Activated B cell treated with CpG ODN at 0.5 μM for 24 hours (primary cell): ENCODE measurements at regions not wholly inside any gene's neighbourhood (a gene's known extent, or its start where the extent isn't known, plus 50 kb on each side); places are given as distances from the start of the nearest gene placed in this dataset.

Source experiments
- ATAC-seq: fragments of 200-7000 bp; cut with Tn5 transposase; one replicate; pipeline ENCODE4 v1.10.0; 2021; ENCODE audit warnings: low read depth, mild to moderate bottlenecking, moderate library complexity
- CTCF ChIA-PET: fragments of 350-600 bp; sonication (Branson Sonifier 250); formaldehyde crosslinking; loops from one replicate; lab custom pipeline; 2021; ENCODE audit warnings: antibody characterized with exemption; lab: Charles Lee
- POLR2A ChIA-PET: fragments of 350-600 bp; sonication (Branson Sonifier 250); formaldehyde crosslinking; loops from one replicate; lab custom pipeline; 2021; ENCODE audit warnings: antibody characterized with exemption; lab: Charles Lee
- DNase-seq: peaks from one replicate; pipeline ENCODE4 v3.0.0; 2022
- H3K27ac Mint-ChIP-seq: one replicate; pipeline ENCODE4 v1.8.0; 2020; ENCODE audit warnings: mixed read lengths
- H3K27me3 Mint-ChIP-seq: one replicate; pipeline ENCODE4 v1.8.0; 2021; ENCODE audit warnings: mixed read lengths
- H3K36me3 Mint-ChIP-seq: one replicate; pipeline ENCODE4 v1.8.0; 2021; ENCODE audit warnings: low read depth, mixed read lengths
- H3K4me1 Mint-ChIP-seq: one replicate; pipeline ENCODE4 v1.8.0; 2021; ENCODE audit warnings: mixed read lengths
- H3K4me3 Mint-ChIP-seq: one replicate; pipeline ENCODE4 v1.8.0; 2020; ENCODE audit warnings: mild to moderate bottlenecking, mixed read lengths
- H3K9me3 Mint-ChIP-seq: one replicate; pipeline ENCODE4 v1.8.0; 2020; ENCODE audit warnings: mixed read lengths
- intact Hi-C: fragments of 100-400 bp; cut with micrococcal nuclease; formaldehyde crosslinking; loops from one replicate; pipeline ENCODE4 v1.15.1; 2024
- TF ChIP-seq, protein P1 (sequence below): fragments of 200-600 bp; IDR thresholded peaks from one replicate; pipeline ENCODE4 v1.8.0; 2022; ENCODE audit warnings: antibody characterized with exemption, mild to moderate bottlenecking

DNA sequence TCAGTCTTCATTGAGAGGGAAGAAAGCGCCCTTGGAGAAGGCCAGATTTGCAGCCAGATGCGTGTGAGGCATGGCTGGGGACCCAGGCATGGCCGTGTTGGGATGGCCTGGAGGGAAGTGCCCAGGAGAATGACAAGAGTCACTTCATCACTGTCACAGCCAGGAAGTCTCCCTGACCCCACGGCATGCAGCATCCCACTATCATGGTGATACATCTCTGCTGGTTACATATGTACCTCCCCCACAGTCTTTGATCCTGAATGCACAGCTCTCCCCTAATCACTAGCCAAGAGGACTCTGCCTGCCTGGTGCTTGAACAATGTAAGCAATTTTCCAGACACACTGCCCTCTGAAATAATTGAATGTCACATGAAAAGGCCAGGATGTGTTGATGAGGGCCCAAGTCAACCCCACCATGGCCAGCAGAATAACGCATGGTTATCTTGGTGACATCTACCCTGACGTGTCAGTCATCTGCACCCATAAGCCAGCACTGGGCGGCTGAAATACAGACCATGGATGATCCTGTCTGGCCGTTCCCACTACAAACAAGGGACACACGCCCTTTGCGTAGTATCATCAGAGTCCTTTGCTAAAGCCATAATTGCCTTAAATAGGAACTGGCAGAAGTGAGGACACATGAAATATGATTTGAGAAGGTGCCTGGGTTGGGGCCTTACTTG, 149.7 kb upstream of the SPACA7 start:
- ATAC-seq (no peak), DNase-seq (no peak)
- no peak overlapping the region for H3K4me3 Mint-ChIP-seq
- ChIA-PET POLR2A (no interaction called here), CTCF (no interaction called here)
- intact Hi-C loops, result no loop called here
- H3K9me3 Mint-ChIP-seq, result no peaks in the 10 kb centered on the region
- H3K4me1 Mint-ChIP-seq, result no peaks in the 10 kb centered on the region
- TF ChIP-seq, protein P1, sequence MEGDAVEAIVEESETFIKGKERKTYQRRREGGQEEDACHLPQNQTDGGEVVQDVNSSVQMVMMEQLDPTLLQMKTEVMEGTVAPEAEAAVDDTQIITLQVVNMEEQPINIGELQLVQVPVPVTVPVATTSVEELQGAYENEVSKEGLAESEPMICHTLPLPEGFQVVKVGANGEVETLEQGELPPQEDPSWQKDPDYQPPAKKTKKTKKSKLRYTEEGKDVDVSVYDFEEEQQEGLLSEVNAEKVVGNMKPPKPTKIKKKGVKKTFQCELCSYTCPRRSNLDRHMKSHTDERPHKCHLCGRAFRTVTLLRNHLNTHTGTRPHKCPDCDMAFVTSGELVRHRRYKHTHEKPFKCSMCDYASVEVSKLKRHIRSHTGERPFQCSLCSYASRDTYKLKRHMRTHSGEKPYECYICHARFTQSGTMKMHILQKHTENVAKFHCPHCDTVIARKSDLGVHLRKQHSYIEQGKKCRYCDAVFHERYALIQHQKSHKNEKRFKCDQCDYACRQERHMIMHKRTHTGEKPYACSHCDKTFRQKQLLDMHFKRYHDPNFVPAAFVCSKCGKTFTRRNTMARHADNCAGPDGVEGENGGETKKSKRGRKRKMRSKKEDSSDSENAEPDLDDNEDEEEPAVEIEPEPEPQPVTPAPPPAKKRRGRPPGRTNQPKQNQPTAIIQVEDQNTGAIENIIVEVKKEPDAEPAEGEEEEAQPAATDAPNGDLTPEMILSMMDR, result no peak
- H3K27me3 Mint-ChIP-seq, result no peaks in the 10 kb centered on the region
- no peak overlapping the region for H3K27ac Mint-ChIP-seq
- no peaks in the 10 kb centered on the region for H3K36me3 Mint-ChIP-seq

DNA sequence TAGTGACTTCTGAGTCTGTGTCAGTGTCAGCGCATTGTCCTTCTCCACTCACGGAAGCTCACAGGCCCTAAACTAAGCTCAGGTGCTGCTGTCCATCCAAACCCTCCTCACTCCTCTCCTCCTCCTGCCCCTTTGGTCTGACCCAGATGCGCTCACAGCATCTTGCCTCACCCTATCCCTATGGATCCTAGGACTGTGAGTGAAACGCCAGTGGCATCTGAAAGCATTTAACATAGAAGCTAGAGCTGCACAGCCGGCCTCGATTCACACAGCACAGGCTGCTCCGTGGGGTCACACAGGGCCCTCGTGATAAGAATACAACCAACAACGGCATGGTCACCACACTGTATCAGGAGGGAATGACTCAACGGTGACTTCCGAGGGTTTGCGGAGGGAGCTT, 149.1 kb upstream of the SPACA7 start:
- POLR2A ChIA-PET, result no interaction called here
- TF ChIP-seq, protein P1, result no peak
- Mint-ChIP-seq H3K9me3 (no peaks in the 10 kb centered on the region), H3K4me1 (no peaks in the 10 kb centered on the region), H3K36me3 (no peaks in the 10 kb centered on the region), H3K4me3 (no peak overlapping the region), H3K27ac (no peak overlapping the region), H3K27me3 (no peaks in the 10 kb centered on the region)
- intact Hi-C loops, result no loop called here
- DNase-seq, result no peak
- no peak for ATAC-seq
- CTCF ChIA-PET, result no interaction called here

DNA sequence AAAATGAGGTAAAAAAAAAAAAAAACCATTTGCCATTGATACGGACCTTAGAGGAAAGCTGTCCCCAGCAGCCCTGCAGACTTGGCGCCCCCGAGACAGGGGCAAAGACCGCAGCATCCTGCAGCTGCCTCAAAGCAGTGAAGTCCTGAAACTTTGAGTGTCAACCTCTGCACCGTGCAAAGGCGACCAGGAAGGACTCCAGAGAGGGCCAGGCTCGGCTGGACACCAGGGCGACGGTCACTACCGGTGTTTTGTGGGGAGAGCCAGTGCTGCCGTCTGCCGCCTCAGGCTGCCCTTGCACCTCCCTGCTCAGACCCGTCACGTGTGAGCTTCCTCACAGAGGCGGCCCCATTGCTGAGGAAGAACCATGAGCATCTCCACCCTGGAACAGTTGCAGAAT, 146.7 kb upstream of the SPACA7 start:
- ATAC-seq (no peak), DNase-seq (no peak)
- no peaks in the 10 kb centered on the region for H3K36me3 Mint-ChIP-seq
- no peak overlapping the region for H3K27ac Mint-ChIP-seq
- H3K4me1 Mint-ChIP-seq, result no peaks in the 10 kb centered on the region
- no peaks in the 10 kb centered on the region for H3K27me3 Mint-ChIP-seq
- ChIA-PET POLR2A (no interaction called here), CTCF (no interaction called here)
- no peak overlapping the region for H3K4me3 Mint-ChIP-seq
- H3K9me3 Mint-ChIP-seq, result no peaks in the 10 kb centered on the region
- intact Hi-C loops, result no loop called here
- TF ChIP-seq, protein P1, result no peak

- H3K9me3 Mint-ChIP-seq, result no peaks in the 10 kb centered on the region
- POLR2A ChIA-PET, result no interaction called here
- no peaks in the 10 kb centered on the region for H3K27me3 Mint-ChIP-seq
- H3K4me1 Mint-ChIP-seq, result no peaks in the 10 kb centered on the region
- TF ChIP-seq, protein P1, result no peak
- no peak overlapping the region for H3K27ac Mint-ChIP-seq
- H3K4me3 Mint-ChIP-seq, result no peak overlapping the region
- H3K36me3 Mint-ChIP-seq, result no peaks in the 10 kb centered on the region
- no peak for DNase-seq
- intact Hi-C loops, result no loop called here
- no peak for ATAC-seq
- CTCF ChIA-PET, result no interaction called here
Observed at GRCh38 chr13:112229992-112230872, 145.9 kb upstream of the SPACA7 start.

- no peaks in the 10 kb centered on the region for H3K27me3 Mint-ChIP-seq
- ChIA-PET POLR2A (no interaction called here), CTCF (no interaction called here)
- TF ChIP-seq, protein P1, result no peak
- H3K4me3 Mint-ChIP-seq, result no peak overlapping the region
- H3K9me3 Mint-ChIP-seq, result no peaks in the 10 kb centered on the region
- intact Hi-C loops, result no loop called here
- no peaks in the 10 kb centered on the region for H3K4me1 Mint-ChIP-seq
- ATAC-seq, result no peak
- no peak overlapping the region for H3K27ac Mint-ChIP-seq
- DNase-seq, result no peak
- no peaks in the 10 kb centered on the region for H3K36me3 Mint-ChIP-seq
Observed at GRCh38 chr13:112231451-112232083, 144.6 kb upstream of the SPACA7 start.
